ENCODE measurements at regions not wholly inside any gene's neighbourhood (a gene's known extent, or its start where the extent isn't known, plus 50 kb on each side); places are given as distances from the start of the nearest gene placed in this dataset.

DNA sequence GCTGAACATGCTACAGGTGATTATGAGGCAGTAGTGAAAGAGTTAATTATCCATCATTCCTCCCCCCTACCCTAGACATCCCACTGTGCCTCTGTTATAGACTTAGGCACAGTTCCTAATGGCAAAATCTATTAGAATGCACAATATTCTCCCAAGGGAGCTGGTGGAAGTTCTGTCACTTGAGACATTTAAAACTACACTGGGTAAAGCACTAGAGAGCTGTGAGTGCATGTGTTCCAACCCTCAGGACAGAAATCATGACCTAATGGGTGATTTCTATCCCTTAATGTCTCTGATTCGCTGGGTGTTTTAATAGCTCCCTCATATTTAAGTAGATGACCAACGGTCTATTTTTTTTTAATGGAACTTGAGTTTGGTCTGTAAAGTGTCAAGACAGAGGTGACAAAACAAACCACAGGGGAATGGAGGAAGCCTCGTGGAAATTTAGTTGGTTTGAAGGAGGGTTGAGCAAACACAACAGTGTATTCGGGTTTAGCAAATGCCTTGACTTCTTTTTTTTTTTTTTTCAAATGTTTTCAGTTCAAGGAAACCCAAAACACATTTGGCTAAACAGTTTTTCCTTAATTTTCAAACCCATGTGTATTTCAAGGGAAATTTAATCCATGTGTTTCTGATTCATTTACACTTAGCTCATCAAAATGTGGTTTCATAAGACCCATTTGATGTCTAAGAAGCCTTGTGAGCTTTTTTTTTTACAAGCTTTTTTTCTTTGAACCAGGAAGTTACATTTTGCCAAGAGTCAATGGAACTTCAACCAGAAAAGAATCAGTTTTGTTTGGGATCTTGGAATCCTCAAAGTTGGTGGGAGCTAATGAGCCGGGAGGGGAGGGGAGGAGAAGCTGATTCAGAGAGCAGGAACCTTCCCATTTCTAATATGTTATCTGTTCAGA lies 665.1 kb upstream of the ZEB2 start:
- no peak for DNase-seq

DNA sequence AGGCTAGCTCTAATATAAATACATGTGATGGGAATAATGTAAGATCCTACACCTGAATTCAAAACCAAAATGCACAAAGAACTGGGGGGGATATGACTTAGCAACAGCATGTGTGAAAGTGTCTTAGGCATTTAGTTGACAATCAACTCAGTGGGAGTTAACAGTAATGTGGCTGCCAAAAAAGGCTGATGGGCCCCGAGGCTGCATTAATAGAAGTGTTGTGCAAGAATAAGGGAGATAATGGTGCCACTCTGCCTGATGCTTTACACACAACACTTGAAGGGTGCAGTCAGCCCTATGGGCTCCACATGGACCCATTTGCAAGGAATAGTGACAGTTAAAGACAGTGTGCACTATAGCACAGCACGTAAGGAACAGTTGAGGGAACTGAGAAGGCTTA lies 649.4 kb upstream of the ZEB2 start:
- DNase-seq, result no peak

DNA sequence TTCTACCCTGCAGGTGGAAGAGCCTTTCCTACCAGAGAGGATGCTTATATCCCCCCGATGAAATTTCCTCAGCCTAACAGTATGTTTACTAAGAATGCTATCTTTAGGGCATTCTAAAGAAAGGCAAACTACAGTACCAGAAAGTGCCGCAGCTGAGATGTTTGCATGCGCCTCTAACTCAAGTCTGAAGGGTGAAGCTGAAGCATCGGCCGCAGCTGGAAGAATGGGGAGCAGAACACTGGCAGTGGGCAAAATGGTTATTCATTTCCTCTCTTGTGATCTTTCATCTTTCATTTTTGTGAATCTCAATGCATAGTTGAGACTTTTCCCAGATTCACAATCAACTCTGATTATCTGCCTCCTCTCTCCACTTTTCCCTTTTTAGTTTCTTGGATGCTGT lies 648.2 kb upstream of the ZEB2 start:
- no peak for DNase-seq

DNA sequence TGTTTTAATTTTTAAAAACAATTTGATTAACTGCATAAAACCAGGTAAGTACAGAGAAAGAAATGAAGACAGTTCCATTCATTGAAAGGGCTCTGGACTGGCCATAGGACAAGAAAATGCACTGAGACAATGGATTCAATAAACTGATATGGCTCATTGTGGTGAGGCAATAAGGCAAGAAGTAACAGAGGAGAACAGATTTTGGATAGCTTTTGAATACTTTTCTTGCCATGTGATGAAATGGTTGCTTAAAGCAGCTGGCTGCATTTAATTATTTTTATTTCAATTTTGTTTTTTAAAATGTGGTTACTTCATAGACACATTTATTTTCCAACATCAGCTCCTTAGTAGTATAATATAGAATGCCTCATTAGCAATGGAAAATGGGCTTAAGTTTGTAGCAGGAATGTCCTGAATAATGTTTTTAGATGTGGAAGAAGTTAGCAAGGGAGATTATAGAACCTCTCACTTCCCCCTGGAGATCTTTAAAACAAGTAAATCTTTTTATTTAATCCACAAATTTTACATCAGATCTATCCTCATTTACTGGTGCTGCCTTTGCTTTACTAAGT lies 646.9 kb upstream of the ZEB2 start:
- no peak for DNase-seq

DNA sequence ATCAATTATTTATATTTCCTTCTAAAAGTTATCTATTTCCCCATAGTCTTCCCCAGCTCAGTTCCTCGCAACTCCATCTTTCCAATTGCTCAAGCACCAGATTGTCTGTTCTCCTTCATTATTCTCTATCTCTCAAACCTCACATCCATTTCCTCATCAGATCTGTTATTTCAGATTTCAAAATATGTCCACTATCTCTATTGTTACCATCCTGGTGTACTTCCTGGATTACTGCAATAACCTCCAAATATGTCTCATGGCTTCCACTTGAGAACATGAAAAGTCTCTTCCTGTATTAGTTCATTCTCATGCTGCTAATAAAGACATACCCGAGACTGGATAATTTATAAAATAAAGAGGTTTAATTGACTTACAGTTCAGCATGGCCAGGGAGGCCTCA lies 641.7 kb upstream of the ZEB2 start:
- no peak for DNase-seq

DNA sequence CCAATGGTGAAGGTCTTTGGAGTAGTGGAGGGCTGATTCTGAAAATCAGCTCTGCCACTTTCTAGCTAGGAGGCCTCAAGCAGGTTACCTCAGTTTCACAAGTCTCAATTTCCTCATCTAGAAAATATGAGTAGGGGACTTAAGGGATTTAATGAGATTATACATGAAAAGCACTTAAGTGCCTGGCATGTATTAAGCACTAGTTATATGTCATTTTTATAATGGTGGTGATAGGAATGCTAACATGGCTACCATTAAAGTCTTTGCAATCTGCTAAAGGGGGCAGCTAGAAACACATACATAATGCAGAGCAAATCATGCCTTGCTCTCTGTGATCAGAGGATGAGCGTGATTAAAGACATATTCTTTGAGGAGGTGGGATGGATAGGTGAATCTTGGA lies 640.9 kb upstream of the ZEB2 start:
- no peak for DNase-seq

DNA sequence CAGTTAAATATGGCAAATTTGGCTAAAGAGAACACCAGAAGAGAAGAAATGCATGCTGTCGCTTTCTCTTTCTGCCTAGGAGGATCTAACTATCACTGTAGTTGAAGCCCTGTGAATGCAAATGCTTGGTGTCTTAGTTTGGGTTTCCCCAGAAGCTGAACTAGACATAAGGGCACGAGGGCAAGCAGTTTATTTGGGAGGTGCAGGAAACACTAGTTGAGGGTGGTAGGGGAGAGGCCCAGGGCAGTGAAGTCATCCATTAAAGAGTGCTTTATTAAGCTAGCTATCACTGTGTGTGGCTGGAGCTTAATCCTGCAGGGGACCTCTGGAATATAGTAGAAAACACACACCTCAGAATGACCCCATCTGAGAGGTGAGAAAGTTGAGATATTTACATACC lies 639.8 kb upstream of the ZEB2 start:
- no peak for DNase-seq

DNA sequence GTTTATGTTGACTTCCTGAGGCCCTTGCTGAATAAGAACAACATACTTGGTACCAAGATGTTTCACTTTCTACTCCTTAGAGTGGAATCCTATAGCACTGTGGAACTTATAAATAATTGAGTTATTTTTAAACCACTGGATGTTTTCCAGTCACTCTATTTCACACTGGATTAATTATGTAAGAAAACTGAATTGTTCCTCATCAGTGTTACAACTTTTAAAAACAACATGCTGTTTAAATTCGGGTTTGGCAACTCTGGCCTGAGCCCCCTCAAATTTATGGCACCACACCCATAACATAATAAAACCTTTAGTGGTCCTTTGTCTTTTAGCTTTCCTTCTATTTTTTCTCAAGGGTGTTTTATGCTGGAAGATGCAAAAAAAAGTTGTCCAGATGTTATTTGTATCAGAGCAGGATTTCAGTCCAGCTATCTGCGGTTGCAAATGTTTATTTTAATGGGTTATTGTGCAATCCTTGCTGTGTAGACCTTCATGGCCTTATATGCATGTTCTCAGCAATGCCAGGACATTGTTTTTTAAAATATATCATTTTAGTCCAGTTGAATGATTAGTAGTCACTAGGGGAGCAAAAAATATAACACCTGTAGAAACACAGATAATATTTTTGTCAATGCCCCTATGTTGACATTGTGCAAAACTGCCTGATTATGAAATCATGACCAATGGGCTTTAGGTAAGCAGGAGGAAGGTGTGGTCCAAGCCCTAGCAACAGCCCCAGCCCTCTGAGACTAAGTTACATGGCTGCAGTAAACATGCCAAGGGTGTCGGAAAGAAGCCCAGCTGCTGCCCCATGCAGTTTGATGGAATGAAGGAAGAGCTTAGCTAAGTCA lies 638.0 kb upstream of the ZEB2 start:
- DNase-seq, result no peak

DNA sequence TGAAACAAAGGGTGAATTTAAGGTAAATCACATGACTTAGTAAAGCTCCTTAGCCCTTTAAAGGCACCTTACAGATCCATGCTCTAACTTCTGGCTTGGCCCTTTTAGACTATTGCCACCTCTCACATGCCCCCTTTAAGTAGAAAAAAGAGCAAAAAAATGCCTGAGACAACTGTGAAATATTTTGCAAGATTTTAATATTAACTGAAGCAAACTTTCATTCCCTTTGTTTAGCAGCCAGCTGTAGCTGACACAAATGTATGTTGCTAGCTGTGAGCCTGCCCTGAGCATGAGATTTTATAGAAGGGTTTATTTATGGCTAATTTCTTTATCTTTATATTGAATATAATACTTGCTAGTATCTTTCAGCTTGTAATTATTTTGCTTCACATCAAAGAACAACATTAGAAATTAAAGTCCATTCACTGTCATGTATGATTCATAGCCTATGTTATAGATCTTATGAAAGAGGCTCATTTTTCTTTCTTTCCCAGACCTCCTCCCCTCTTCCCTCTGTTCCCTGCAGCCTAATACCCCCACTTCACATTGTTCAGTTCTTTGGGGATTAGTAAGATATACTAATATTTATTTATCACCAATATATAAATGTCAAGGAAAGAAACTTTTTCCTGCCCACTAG lies 637.2 kb upstream of the ZEB2 start:
- no peak for DNase-seq

DNA sequence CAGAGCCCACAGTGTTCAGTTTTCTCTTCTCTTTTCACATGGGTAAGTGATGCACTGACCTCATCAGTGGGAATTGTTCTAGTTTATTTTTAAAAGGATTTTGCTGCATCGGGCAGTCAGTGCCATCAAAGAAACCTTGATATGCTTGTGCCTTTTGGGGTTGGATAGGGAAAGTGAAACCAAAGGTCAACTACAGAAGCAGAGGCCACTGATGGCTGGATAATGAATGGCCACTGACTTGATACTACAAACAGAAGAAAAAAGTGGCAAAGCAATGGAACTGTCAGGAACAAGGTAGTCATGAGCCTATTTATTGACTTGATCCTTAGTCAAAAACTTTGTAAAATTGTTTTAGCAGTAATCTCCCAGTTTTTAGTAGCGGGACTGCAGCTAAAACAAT lies 636.3 kb upstream of the ZEB2 start:
- no peak for DNase-seq

DNA sequence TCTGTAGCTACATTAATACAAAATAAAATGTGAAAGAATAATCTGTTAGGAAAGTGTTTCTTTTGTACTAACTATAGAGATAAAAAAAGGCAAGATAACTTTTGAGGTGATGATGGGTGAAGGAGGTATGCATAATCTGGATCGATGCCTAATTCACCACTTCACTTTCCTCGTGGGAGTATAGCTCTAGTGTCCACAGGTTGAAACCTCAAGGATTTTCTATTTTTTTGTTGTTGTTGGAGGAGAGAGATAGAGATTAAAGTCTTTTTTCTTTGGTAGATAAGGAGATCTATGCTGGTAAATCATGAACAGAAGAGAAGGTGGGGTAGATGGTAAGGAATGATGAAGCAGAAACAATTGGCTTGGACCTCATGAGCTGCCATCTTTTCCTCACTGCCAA lies 635.3 kb upstream of the ZEB2 start:
- no peak for DNase-seq

DNA sequence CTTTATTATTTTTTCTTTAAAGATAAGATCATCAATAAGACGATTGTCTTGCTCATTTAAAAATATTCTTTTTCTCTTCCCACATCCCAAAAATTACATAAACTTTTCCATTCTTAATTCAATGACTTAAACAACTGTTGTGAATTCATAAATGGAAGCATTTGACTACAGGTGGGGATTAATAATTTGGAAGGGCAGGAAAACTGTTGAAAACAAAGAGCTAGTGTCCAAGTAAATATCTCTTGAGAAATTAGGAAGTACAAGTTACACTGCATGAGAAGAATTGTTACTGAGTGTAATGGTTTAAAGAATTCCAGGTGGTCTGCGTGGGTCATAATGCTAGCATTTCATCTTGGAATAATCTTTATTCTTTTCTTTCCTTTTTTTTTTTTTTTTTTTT lies 634.8 kb upstream of the ZEB2 start:
- no peak for DNase-seq

DNA sequence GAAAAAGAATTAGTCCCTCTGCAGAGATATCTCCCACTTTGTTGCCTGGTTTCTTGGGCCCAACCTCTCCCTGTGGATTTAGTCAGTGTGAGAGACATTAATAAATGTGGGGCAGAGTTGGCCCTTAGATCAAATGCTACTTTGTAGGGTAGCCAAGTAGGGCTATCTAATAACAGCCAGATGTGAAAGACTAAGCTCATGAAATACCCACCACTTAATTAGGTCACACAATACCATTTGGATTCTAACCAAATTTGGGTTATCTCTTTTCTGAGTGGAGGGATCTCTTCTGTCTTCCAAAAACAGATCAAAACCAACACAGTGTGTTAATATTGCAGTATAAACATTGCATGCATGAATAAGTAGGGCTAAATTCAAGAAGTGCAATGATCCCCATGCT lies 626.8 kb upstream of the ZEB2 start:
- DNase-seq, result no peak

DNA sequence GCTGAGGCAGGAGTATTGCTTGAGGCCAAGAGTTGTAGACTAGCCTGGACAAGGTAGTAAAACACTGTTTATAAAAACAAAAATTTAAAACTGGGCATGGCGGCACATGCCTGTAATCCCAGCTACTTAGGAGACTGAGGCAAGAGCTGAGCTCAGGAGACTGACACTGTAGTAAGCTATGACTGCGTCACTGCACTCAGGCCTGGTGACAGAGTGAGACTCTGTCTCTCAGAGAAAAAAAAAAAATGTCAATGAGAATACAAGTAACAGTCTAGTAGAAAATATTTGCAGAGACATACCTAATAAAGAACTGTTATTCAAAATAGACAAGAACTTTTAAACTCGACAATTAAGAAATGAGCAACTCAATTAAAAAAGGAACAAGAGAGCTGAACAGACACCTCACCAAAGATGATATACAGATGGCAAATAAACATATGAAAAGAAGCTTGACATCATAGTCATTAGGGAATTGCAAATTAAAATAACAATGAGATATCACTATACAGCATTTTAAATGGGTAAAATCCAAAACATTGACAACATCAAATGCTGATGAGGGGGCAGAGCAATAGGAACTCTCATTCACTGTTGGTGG lies 624.3 kb upstream of the ZEB2 start:
- DNase-seq, result no peak

DNA sequence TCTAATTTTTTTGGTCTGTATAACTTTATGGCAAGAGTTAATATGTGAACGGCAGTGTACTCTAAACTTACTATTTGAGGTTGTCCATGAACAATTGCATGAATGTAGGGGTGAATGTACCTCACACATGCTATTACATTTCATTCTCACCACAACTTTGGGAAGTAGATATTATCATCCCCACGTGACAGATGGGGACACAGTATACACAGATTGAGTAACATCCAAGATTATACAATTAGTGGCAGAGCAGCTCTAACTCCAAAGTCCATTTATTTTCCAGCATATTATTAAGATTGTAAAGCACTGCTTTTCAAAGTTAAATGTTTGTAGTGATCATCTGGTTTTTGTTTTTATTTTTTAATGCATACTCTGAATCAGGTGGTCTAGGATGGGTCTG lies 622.1 kb upstream of the ZEB2 start:
- DNase-seq, result no peak

DNA sequence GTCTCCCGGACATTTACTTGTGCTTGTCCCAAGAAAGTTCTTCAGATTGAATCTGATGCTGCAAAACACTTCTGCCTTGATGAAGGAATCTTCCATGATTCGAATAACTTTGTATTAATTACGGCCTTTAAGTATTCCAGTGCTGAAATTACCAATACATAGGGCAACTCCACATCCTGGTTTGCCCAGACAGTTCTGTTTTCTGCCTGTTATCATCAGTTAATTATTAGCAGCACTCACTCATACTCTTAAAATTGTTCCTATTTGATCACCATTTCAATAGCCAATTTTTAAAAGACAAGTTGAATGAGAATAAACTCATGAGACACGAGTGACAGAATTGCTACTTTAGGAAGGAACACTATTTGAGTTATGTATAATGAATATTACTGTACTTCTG lies 620.7 kb upstream of the ZEB2 start:
- DNase-seq, result no peak

DNA sequence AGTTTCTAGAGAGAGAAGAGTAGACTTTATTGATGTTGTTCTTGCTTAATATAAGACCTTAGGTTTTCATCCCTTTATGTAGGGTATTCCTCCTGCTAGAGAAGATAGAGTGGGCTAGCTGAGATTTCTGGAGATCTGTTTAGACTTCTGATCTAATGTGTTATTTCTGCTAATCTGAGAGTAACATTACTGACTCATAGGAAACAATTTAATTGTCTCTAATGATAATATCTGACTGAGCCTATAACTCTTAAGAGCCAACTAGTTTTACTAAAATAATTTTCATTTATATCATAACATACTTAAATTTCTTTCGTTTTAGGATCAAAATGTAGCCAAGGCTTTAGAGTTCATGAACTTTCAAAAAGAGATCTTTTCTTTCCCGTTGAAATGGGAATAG lies 618.7 kb upstream of the ZEB2 start:
- no peak for DNase-seq

DNA sequence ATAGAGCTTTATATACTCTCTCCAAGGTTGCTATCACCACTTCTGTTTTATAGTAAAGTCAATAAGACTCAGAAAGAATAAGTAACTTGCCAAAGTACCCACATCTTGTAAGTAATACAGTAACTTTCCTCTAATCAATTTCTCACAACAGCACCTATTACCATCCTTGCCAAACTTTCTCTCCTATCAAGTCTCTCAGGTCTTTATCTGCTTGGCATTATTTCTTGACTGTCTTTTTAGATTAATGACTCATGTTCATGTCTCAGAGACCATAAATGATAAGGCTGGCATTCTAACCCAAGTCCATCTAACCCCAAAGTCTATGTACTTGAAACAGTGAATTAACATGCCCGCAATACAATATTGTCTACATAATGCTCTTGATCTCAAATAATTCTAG lies 618.0 kb upstream of the ZEB2 start:
- no peak for DNase-seq

DNA sequence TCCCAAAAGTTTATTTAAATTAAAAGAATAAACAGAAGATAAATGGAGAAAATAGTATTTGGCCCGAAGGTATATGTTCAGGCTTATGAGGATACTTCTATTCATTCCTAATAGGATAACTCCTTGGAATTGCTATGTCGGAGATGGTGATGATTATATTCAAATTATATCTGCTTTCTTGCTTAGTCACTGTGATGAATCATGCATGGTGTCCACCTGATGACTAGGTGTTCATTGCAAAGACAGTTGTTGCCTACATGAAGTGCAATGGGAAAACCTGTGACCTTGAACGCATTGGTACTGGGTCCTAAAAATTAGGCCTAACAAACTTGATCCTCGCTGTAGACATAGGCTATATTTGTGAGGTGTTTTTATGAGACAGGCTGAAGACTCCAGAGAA lies 617.3 kb upstream of the ZEB2 start:
- DNase-seq, result no peak

DNA sequence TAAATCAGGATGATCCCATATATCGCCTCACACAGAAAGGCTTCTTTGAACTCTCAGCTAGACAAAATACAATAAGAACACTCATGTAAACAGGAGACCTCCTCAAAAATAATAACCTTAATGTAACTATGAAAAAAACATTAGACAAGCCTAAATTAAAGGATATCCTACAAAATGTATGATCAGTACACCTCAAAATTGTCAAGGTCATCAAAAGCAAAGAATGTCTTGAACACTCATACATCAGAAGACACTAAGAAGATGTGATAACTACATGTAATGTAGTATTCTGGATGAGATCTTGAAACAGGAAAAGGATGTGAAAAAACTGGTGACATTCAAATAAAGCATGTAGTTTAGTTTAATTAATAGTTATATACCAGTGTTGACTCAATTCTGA lies 616.8 kb upstream of the ZEB2 start:
- DNase-seq, result no peak

DNA sequence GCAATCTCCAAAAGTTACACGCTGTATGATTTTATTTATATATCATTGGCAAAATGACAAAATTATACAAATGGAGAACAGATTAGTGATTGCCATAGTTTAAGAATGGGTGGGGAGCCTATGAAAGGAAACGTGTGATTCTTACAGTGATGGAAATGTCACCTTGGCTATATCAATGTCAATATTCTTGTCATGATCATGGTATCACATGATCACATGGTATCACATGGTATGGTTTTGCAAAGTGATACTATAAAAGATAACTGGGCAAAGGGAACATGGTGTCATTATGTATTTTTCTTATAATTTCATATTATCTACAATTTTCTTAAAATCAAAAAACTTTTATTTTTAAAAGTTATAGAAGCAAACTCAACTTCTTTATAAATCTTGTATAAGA lies 606.2 kb upstream of the ZEB2 start:
- no peak for DNase-seq

DNA sequence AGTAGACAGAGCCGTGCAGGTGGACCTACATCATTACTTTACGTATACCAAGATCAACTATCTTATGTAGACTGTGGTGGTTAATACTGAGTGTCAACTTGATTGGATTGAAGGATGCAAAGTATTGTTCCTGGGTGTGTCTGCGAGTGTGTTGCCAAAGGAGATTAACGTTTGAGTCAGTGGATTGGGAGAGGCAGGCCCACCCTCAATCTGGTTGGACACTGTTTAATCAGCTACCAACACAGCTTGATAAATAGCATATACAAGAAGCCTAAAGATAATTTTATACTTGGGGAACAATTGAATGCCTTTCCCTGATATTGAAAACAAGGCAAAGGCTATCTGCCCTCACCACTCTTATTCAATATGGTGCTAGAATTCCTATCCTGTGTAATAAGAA lies 604.2 kb upstream of the ZEB2 start:
- DNase-seq, result no peak

DNA sequence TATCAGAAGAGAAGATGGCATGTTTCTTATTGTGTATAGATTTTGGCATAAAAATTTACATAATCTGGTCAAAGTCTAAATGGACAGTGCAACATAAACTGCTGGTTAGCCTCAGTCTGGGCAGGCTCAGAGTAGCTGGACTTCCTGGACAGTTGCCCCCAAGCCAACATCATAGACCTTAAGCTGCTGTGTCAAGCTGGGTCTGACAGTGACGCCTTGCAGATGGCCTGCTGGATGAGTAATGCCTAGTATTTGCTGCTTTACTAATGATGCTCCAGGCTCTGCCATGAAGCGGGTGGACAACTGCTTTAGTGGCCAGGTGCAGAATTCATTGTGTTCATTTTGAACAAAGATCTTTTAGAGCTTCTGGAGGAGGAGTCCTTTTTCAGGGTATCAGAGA lies 603.7 kb upstream of the ZEB2 start:
- no peak for DNase-seq
